HG03442 (cell line): ENCODE measurements at regions not wholly inside any gene's neighbourhood (a gene's known extent, or its start where the extent isn't known, plus 50 kb on each side); places are given as distances from the start of the nearest gene placed in this dataset.
"Not testable (repeated sequence)": the region's sequence is repeated elsewhere in the genome, so short reads cannot be mapped to it uniquely, and the experiment has no call there.

Source experiments
- ATAC-seq: cut with Tn5 transposase; IDR thresholded peaks from one replicate; pipeline ENCODE4 v1.9.1; 2021; ENCODE audit warnings: mild to moderate bottlenecking, moderate library complexity; ENCODE audit not compliant: unreplicated experiment

GRCh38 chrY:19644889-19645638, 99.5 kb downstream of the KDM5D start:
- ATAC-seq, result no peak

GRCh38 chrY:19637651-19638347, 106.7 kb downstream of the KDM5D start:
- ATAC-seq, result peak; percentile 59

GRCh38 chrY:19628926-19629325, 115.6 kb downstream of the KDM5D start:
- ATAC-seq, result no peak

GRCh38 chrY:19622392-19622791, 122.1 kb downstream of the KDM5D start:
- no peak for ATAC-seq

- no peak for ATAC-seq
Measured at GRCh38 chrY:19621756-19622155, 122.8 kb downstream of the KDM5D start.

GRCh38 chrY:19601113-19601512, 143.4 kb downstream of the KDM5D start:
- ATAC-seq, result no peak

- no peak for ATAC-seq
Measured at GRCh38 chrY:19600711-19601110, 143.8 kb downstream of the KDM5D start.

GRCh38 chrY:19590235-19590634, 154.3 kb downstream of the KDM5D start:
- ATAC-seq, result no peak

GRCh38 chrY:19589664-19590063, 154.9 kb downstream of the KDM5D start:
- no peak for ATAC-seq

GRCh38 chrY:19587311-19587710, 157.2 kb downstream of the KDM5D start:
- ATAC-seq, result no peak

- ATAC-seq, result not testable (repeated sequence)
Measured at GRCh38 chrY:19580990-19581389, 163.5 kb downstream of the KDM5D start.

GRCh38 chrY:19578281-19578874, 166.1 kb downstream of the KDM5D start:
- ATAC-seq, result no peak

- ATAC-seq, result no peak
Measured at GRCh38 chrY:19577250-19577649, 167.3 kb downstream of the KDM5D start.

- ATAC-seq, result peak; percentile 28
Measured at GRCh38 chrY:19574939-19575338, 169.6 kb downstream of the KDM5D start.

- ATAC-seq, result no peak
Measured at GRCh38 chrY:19573646-19574045, 170.9 kb downstream of the KDM5D start.

- peak; percentile 61 for ATAC-seq
Measured at GRCh38 chrY:19570999-19571398, 173.5 kb downstream of the KDM5D start.

- ATAC-seq, result no peak
Measured at GRCh38 chrY:19567943-19568342, 176.6 kb downstream of the KDM5D start.

- ATAC-seq, result peak; percentile 67
Measured at GRCh38 chrY:19567051-19567921, 177.2 kb downstream of the KDM5D start.

- ATAC-seq, result no peak
Measured at GRCh38 chrY:19559161-19559560, 185.4 kb downstream of the KDM5D start.

- ATAC-seq, result no peak
Measured at GRCh38 chrY:19549671-19550466, 194.7 kb downstream of the KDM5D start.
